ENCODE measurements at regions not wholly inside any gene's neighbourhood (a gene's known extent, or its start where the extent isn't known, plus 50 kb on each side); places are given as distances from the start of the nearest gene placed in this dataset.

DNA sequence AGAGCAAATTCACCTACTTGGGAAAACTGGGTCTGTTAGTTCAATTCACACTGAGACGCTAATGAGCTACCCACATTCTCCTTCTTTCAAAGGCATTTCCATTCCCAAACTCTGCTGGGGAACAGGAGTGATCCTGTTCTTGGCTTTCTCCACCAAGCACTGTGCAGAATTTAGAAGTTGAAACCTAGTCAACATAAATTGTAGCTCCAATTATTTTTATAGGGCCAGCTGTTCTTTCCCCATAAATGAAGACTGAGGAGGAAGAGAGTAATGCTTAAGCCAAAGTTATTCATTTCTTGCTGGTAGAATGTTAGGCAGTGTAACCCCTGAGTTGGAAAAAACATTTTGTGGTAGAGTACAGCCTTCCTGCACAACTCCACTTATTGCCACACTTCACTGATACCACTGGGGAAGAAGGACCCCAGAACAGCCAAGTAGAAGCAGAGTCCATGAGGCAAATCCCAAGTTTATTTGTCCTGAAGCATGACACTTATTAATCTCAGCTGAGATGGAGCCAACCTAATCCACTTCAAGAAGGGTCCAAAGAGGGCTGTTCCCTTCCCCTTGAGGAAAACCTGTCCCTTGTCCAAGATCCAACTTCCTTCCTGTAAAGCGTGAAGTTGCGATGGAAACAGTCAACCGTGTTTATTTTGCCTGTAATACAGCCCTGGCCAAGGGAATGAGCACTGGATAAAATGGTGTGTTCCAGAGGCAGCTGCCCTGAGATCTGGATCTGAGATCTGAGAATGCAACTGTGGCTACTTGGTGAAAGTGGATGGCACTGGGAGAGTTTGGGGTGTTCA is 151.8 kb downstream of the TBX5 start:
- no peak for DNase-seq (ENCODE audit: low read depth)

DNA sequence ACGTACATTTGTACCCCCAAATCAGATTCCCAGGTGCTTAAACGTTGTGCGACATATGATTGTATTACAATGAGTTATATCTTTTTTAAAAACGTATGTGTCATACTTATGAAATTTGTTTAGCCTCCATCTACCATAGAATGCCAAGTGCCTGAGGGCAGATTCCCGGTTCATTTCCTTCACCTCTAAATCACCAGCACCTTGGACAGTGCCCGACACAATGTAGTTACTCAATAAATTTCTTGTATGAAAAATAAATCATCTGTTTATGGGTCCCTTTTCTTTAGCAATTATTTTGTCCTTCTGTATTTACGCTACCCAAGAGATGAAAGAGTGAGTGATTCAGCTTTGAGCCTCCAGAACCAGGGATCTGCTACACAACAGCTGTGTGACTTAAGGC is 157.4 kb downstream of the TBX5 start:
- no peak for DNase-seq (ENCODE audit: low read depth)

DNA sequence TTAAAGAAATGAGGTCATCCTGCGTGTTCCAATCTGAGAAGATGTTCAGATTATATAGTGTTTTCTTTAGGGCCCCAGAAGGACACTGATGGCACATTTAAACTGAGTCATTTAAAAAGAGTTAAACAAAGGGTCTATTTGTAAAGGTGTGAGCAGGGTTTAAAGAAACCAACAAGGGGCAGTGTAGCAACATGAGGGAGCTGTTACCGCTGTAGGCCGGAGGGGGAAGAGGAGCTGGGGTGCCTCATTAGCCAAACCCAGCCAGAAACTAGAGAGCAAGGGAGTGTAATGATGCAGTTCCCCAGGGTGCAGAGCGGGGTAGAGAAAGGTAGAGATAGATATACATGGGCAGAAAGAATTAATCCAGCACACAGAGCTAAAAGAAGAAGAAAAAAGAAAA is 160.4 kb downstream of the TBX5 start:
- DNase-seq (ENCODE audit: low read depth) = no peak

DNA sequence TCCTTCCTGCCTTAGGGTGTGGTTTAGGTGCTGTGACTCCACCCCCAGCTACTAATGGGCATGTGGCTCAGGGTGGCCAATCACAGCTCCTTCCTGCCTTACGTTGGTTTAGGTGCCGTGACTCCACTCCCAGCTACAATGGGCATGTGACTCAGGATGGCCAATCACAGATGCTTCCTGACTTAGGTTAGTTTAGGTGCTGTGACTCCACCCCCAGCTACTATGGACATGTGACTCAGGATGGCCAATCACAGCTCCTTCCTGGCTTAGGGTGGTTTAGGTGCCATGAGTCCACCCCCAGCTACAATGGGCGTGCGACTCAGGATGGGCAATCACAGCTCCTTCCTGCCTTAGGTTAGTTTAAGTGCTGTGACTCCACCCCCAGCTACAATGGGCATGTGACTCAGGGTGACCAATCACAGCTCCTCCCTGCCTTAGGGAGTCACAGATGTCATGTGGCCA is 163.9 kb downstream of the TBX5 start:
- DNase-seq (ENCODE audit: low read depth) = no peak

DNA sequence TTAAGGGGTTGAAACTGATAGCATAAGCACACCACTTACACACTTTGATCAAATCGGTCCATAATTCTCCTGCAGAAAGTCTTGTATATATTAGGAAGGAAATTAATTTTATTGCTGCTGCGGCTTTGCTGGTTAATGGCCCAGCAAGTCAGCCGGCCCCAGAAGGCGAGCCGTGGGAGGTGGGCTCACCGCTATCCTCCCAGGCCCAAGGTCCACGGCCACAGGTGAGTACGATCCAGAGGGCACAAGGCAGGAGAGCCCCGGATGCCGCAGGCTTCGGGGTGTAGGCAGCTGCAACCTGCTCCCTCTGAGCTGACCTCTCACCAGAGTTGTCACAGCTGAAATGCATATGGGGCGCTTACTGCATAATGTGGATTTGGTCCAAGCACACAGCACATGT is 165.7 kb downstream of the TBX5 start:
- no peak for DNase-seq (ENCODE audit: low read depth)

DNA sequence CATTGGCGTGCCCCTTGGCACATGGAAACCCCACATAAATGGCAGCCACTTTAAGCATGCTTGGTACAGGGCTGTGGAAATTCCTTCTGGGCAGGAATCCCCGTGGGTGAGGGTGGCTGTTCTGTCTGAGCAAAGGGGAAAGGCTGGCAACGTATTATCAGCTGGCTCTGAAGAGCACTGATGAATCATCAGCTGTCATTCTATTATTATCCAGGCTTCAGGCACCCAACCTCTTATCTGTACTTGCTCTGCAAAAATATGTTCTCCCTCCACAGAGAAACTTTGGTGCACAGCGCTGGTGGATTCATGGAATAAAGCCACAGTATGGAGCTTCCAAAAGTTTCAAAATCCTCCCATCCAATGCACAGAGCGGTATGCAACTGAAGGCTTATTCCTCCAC is 167.1 kb downstream of the TBX5 start:
- no peak for DNase-seq (ENCODE audit: low read depth)

DNA sequence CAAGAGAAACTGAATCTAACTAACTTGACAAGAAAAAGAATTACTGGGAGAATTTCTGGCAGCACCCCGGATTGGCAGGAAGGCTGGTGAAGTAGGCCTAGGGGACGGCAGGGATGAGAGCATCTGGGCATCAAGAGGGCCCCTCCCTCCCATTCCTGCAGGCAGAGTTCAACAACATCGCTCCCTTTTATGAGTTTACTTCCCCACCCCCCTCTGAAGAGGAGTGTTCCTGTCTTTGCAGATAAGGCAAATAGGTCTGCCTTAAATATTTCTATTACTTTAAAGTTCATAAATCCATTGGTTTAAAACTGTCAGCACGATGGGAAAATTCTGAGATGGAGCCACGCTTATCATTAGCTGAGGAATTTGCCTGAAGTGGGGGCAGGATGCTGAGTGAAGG is 168.7 kb downstream of the TBX5 start:
- no peak for DNase-seq (ENCODE audit: low read depth)

DNA sequence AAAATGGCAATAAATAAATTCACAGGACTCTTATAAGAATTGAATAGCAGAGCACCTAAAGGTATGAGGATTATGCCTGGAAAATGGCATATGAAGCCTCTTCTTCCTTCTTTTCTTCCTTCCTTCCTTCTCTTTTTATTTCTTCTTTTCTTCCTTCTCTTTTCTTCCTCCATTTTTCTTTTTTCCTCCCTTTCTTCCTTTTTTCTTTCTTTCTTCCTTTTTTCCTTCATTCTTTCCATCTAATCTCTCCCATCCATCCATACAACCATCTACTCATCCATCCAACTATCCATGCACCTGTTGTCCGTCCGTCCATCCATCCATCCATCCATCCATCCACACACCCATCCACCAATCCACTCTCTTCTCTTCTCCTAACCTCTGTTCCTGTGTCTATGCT is 173.8 kb downstream of the TBX5 start:
- no peak for DNase-seq (ENCODE audit: low read depth)

DNA sequence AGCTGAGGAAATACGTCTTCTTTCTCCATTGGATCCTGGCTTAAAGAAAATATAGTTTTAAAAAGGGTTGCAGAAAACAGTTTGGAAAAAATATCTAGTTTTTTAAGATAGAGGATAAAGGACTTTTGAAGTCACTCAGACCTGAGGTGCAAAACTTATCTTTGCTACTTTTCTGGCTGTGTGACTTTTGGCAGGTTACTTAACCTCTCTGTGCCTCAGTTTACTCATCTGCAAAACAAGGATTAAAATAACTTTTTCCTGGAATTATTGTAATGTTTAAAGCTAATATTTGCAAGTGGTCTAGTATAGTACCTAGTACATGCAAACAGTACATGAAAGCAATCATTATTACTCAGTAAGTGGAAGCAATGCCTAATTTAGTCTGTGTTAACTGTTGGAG is 176.8 kb downstream of the TBX5 start:
- DNase-seq (ENCODE audit: low read depth) = no peak

DNA sequence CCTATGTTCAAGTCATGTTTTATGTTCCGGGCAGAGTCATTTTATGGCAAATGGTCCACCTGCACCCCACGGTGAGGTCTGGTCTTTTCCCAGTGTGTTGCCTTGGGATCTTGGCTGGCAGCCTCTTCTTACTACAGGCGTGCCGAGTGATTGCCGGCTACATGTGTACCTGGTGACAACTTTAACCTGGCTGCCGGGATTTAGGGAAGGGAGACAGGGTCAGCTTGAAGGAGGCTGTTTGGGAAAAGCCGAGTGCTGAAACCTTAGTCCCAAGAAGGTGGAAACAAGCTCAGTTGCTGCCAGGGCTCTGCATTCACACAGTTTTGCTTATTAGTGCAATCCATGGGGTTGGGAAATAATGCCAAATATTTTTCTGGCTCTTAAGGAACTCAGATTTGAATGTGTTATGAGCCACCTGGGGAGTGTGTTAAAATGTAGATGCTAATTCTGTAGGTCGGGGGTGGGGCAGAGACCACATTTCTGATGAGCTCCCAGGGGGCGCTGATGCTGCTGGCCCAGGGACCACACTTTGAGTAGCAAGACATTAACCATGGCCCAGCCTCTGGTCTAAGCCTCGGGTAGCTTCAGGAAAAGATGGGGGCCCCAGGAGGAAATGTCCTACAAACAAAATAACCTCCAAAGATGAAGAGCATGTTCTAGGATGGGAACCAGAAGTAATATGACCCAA is 179.6 kb downstream of the TBX5 start:
- DNase-seq (ENCODE audit: low read depth) = no peak

DNA sequence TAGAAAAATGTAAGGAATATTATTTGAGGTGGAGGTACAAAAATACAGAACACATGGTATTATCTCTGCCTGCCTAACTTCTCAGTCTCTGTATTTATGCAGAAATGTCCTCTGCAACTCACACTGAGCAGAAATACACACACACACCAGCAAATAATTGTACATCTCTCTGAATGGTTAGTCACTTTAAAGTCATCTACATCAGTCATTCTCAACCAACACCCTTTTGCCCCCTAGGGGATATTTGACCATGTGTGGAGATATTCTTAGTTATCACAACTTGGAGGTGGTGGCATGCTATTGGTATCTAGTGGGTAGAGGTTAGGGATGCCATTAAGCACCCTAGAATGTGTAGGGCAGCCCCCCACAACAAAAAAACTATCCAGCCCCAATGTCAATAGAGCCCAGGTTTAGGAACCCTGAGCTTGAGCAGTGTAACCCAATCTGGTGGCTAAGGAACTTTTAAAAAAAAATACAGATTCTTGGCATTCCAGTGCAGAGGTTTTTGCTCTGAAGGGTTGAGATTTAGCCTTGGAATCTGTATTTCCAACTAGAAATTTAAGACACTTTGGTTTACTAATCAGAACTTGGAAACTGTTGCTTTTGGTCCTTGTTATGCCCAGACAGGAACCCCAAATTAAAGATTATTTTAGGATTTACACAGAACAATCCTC is 183.8 kb downstream of the TBX5 start:
- no peak for DNase-seq (ENCODE audit: low read depth)

DNA sequence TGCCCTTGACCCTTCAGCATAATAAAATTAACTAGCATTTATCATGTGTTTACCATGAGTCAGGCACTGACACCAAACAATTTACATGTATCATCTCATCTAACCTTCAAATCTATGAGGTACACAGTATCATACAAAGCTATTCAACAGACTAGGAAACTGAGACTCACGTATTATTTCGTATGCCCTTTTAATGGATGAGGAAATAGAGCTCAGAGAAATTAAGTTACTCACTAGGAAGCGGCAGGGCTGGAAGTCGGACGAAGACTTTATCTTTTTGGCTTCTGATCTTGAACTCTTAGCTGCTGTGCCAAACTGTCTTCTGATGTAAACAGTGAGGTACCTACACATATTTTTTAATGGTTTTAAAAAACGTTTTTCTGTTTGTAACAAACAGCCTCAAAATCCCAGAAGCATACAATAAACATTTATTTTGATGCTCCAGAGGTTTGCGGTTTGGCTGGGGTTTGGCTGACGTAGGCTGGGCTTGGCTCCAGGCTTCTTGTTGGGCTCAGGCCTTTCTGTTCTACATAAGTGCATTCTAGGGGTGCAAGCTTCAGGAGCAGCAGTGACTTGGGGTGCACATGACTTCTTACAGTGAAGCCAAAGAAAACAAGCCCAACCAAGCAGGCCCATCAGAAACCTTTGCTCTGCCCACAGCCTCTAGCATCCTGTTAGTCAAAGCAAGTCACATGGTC is 184.7 kb downstream of the TBX5 start:
- no peak for DNase-seq (ENCODE audit: low read depth)

DNA sequence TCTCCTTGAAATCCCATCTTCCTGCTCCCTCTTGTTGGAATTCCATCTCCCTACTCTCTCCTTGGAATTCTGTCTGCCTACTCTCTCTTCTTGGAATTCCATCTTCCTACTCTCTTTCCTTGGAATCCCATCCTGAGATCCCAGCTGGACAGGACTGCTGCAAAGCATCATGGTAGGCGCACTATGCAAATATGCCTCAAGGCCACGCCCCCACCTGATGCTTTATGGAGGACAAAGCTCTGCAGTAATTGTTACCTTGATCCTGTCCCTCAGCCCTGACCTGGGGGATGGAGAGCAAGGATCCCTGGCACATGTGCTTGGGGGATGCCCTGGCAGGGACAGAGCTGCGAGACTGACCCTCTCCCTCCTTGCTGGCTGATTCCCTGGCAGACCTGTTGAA is 185.6 kb downstream of the TBX5 start:
- DNase-seq (ENCODE audit: low read depth) = no peak

DNA sequence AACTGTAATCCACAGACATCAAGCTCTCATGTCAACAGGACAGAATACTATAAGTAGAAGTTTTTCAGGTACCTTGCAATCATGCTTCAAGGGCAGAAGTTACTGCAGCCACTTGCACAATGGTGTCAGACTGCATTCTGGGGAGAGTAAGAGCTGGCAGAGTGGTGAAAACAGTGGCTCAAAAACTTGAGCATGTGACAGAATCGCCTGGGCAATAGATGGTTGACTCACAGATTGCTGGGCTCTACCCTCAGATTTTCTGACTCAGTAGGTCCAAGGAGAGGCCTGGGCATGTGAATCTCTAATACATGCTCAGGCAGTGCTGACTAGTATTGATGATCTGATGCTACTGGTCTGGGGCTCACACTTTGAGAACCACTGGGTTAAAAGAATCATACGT is 187.8 kb downstream of the TBX5 start:
- DNase-seq (ENCODE audit: low read depth) = no peak

DNA sequence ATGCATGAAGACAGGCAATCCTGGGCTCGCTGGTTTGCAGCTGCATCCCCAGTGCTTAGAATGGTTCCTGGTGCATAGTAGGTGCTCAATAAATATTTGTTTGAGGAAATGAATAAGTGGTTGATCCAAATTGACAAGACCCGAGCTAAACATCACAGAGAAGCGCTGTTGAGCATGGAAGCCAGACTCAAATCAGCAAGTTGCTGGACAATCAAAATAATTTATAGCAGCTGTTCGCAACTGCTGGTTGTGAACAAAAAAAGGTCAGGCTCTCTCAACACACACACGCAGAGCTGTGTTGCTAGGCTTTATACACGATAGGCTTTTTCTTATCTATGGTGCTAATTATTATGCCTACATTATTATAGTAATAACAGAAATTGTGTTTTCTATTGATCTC is 190.2 kb downstream of the TBX5 start:
- DNase-seq (ENCODE audit: low read depth) = no peak

DNA sequence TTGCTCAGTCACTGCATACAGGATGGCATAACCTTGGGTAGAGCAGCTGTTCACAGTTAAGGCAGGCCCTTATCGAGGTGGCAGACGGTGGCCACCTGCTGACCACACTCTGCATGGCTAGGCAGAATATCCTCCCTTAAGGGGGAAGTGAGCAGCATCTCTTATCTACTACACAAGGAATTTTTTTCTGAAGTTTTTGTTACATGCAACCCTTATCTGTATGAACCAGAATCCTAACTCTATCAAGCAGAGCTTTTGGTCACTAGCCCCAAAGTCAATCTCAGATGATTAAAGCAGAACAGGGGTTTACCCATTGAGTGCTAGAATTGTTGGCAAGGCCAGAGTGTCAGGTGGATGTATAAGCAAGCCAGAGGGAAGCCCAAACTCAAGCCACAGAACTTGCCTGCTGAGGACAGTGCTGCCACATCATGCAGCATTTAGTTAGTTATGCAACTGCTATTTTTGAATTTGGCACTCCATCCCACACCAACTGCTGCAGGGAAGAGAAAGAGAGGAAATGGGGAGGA is 192.8 kb downstream of the TBX5 start:
- no peak for DNase-seq (ENCODE audit: low read depth)

DNA sequence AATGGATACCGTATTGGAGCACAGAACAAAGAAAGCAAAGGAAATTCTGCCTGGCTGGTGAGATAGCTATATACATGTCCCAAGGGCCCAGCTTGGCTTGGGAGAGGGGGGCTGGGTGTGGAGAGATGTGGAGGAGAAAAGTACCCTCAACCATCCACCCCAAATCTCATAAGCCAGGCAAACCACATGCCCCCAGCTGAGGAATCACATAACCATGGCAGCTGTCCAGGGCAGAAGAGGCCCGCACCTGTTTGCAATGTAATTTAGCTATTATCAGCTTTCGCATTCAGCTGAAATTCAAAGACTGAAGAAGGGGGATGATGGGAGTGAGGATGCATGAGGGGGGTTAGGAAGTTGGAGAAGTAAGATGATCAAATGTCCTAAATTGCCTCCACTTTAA is 196.1 kb downstream of the TBX5 start:
- no peak for DNase-seq (ENCODE audit: low read depth)

DNA sequence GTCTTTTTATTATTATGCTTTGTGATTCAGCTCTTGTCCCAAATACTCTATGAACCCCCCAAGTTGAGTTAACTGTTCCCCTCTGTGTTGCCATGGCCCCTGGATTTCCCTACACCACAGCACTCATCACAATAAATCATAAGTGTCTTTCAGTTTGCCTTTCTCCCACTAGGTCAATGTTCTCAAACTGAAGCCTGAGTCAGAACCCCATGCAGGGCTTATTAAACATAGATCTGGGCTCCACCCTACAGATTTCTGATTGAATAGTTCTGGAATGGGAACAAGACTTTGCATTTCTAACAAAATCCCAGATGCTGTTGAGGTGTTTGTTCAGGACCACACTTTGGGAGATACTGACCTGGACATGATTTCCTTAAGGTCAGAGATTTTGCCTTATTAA is 199.4 kb downstream of the TBX5 start:
- DNase-seq (ENCODE audit: low read depth) = no peak

DNA sequence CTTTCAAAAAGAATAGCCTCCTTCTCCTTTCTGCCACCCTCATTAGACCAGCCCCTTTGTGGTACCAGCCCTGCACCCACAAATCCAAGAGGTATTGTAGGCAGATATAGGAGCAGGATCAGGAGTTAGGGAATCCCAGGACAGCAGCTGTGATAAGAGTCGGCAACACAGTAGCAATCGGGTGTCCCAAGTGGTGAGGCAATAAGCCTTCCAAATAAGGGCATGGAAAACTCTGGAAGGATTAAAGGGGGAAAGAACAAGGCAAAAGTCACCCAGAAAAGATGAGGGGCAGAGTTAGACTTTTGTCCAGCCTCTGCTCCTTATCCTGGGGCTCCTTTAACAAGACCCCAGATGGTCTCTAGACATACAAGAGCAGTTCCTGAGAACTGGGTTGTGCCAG is 204.2 kb downstream of the TBX5 start:
- no peak for DNase-seq (ENCODE audit: low read depth)

DNA sequence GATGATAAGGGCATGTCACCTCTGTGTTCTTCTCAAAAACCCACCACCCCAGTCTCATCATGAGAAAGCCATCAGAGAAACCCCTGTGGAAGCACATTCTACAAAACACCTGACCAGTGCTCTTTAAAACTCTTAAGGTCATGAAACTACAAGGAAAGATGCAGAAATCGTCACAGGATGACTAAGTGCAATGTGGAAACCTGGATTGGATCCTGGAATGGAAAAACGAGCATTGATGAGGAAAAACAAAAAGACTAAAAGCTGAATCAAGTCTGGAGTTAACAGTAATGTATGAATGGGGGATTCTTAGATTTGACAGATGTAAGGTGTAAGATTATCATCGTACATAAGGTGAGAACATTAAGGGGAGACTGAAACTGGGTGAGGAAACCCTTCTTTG is 211.0 kb downstream of the TBX5 start:
- no peak for DNase-seq (ENCODE audit: low read depth)

DNA sequence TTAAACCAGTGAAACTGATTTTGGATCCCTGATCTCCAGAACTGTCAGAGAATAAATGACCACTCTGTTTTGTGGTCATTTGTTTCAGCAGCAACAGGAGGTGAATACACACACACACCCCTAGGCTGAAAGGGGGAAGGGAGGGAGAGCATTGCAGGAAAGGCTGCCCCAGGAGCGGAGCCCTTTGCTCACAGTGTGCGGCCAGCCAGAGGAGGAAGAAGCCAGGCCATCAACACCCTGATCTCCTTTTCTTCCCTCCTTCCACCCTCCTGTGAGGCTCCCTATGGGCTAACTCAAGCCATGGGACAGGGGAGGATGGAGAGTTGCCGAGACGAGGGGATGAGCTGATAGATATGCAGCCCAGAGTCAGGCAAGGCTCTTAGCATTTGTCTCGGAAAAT is 211.9 kb downstream of the TBX5 start:
- DNase-seq (ENCODE audit: low read depth) = no peak

DNA sequence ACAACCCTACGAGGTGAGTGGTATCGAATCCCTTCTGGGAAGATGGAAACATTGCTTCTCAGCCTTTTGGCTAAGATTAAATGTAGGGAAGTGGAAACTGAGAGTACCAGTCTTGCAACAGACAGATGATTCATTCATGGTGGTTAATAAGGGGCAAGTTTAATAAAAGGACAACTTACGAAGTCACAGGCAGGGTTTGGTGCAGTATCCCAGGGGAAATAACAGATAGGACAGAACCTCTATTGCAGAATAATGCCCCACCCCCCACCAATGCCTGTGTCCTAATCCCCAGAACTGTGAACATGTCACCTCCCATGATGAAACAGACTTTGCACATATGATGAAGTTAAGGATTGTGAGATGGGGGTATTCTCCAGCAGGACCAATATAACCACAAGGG is 212.5 kb downstream of the TBX5 start:
- DNase-seq (ENCODE audit: low read depth) = no peak

All from fibroblast of the conjunctiva (primary cell).